ENCODE measurements at regions not wholly inside any gene's neighbourhood (a gene's known extent, or its start where the extent isn't known, plus 50 kb on each side); places are given as distances from the start of the nearest gene placed in this dataset.
"Not testable (repeated sequence)": the region's sequence is repeated elsewhere in the genome, so short reads cannot be mapped to it uniquely, and the experiment has no call there.

DNA sequence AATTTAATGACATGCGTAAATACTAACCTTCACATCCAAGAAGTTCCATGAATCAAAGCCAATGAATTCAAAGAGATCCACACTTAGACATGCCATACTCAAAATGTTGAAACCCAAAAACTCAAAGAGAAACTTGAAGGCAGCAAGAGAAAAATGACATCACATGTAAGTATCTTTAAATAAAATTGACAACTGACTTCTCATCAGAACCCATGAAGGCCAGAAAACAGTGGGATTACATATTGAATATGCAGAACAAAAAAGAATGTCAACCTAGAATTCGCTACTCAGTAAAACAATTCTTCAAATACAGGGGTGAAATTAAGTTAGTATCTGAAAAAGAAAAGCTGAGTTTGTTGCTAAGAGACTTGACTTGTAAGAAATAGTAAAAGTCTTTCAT lies 953.9 kb upstream of the HS3ST1 start (continued):
- TF ChIP-seq HDAC2 (IDR thresholded peaks at IDR 0.05) (no peak), PBX3 (IDR thresholded peaks at IDR 0.05) (no peak), CEBPB (IDR thresholded peaks at IDR 0.05) (no peak), ZNF302 (CRISPR knock-in tag; IDR thresholded peaks at IDR 0.05) (no peak), REST (IDR thresholded peaks at IDR 0.05) (no peak), EHMT2 (IDR thresholded peaks at IDR 0.05; ENCODE audit: low read depth) (no peak), EP300 (IDR thresholded peaks at IDR 0.05) (no peak), ZC3H11A (IDR thresholded peaks at IDR 0.05) (no peak), BHLHE40 (IDR thresholded peaks at IDR 0.05; ENCODE audit: low read depth, low read length) (no peak)

- Histone ChIP-seq H3K4me2 (no peak overlapping the region), H3K4me3 (no peak overlapping the region), H3K9me3 (no peaks in the 10 kb centered on the region), H3K27ac (no peak overlapping the region), H3K4me1 (no peaks in the 10 kb centered on the region)
- DNase-seq (ENCODE audit: low read depth in 1 of 2, low spot score in 1 of 2) (no peak), ATAC-seq (no peak), FAIRE-seq (no peak)
- POLR2A ChIA-PET = no interaction called here
- WGBS (ENCODE audit: missing lambda C conversion rate) = 17% methylated on average over 1 of the region's 1 CpG
- no peak for TF ChIP-seq PHF8 (IDR thresholded peaks at IDR 0.05; ENCODE audit: borderline replicate concordance, low read depth)
- TF ChIP-seq BHLHE40 (IDR thresholded peaks at IDR 0.05; ENCODE audit: low read depth, low read length) = no peak
- CTCF ChIA-PET = no interaction called here
Measured at GRCh38 chr4:12379191-12379590, 950.5 kb upstream of the HS3ST1 start.

GRCh38 chr4:12375805-12376204 lies 947.1 kb upstream of the HS3ST1 start:
- H3K27ac ChIP-seq = no peak overlapping the region
- no peak overlapping the region for H3K4me3 ChIP-seq
- POLR2A ChIA-PET = no interaction called here
- FAIRE-seq = no peak
- no peak for ATAC-seq
- no peak for DNase-seq (ENCODE audit: low read depth in 1 of 2, low spot score in 1 of 2)
- CTCF ChIA-PET = no interaction called here
- TF ChIP-seq FOSB (CRISPR knock-in tag; IDR thresholded peaks at IDR 0.05) (no peak), REST (IDR thresholded peaks at IDR 0.05) (no peak), POLR2AphosphoS2 (conservative IDR thresholded peaks at IDR 0.05; ENCODE audit: low read length) (no peak), GATA3 (IDR thresholded peaks at IDR 0.05; ENCODE audit: borderline replicate concordance) (no peak), HEYL (CRISPR knock-in tag; IDR thresholded peaks at IDR 0.05) (no peak), CBX2 (IDR thresholded peaks at IDR 0.05; ENCODE audit: borderline replicate concordance, low read depth) (no peak), HOXB5 (CRISPR knock-in tag; IDR thresholded peaks at IDR 0.05) (no peak), CHD2 (IDR thresholded peaks at IDR 0.05; ENCODE audit: low read length, partially characterized antibody) (no peak), MAFK (IDR thresholded peaks at IDR 0.05; ENCODE audit: partially characterized antibody) (no peak), KDM1A (IDR thresholded peaks at IDR 0.05; ENCODE audit: low read depth) (no peak), CHD4 (IDR thresholded peaks at IDR 0.05; ENCODE audit: borderline replicate concordance) (no peak), FOXS1 (CRISPR knock-in tag; IDR thresholded peaks at IDR 0.05) (no peak)
- TF ChIP-seq, protein P1, sequence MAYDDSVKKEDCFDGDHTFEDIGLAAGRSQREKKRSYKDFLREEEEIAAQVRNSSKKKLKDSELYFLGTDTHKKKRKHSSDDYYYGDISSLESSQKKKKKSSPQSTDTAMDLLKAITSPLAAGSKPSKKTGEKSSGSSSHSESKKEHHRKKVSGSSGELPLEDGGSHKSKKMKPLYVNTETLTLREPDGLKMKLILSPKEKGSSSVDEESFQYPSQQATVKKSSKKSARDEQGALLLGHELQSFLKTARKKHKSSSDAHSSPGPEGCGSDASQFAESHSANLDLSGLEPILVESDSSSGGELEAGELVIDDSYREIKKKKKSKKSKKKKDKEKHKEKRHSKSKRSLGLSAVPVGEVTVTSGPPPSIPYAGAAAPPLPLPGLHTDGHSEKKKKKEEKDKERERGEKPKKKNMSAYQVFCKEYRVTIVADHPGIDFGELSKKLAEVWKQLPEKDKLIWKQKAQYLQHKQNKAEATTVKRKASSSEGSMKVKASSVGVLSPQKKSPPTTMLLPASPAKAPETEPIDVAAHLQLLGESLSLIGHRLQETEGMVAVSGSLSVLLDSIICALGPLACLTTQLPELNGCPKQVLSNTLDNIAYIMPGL (CRISPR knock-in tag; IDR thresholded peaks at IDR 0.05; ENCODE audit: borderline replicate concordance) = no peak
- H3K9me3 ChIP-seq = no peaks in the 10 kb centered on the region
- H3K4me1 ChIP-seq = no peaks in the 10 kb centered on the region
- WGBS (ENCODE audit: missing lambda C conversion rate) = 41% methylated on average over 1 of the region's 1 CpG
- no peak overlapping the region for H3K4me2 ChIP-seq

DNA sequence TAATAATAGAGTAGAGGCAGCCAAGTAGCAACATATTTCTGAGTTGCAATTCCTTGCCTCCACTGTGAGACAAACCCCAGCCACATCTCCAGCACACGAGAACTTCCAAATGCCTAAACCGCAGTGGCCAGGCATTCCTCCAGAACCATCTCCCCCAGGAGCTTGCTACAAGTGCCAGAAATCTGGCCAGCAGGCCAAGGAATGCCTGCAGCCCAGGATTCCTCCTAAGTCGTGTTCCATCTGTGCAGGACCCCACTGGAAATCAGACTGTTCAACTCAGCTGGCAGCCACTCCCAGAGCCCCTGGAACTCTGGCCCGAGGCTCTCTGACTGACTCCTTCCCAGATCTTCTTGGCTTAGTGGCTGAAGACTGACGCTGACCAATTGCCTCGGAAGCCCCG lies 937.2 kb upstream of the HS3ST1 start:
- H3K4me3 ChIP-seq; DNase-seq (ENCODE audit: low read depth in 1 of 2, low spot score in 1 of 2); H3K4me1 ChIP-seq; H3K9me3 ChIP-seq; CTCF ChIA-PET; POLR2A ChIA-PET; FAIRE-seq; ATAC-seq; H3K4me2 ChIP-seq; H3K27ac ChIP-seq: not testable (repeated sequence)
- 7% methylated on average over 6 of the region's 7 CpGs for WGBS (ENCODE audit: missing lambda C conversion rate)
